Chondrocyte (in vitro differentiated cells): ENCODE measurements at regions not wholly inside any gene's neighbourhood (a gene's known extent, or its start where the extent isn't known, plus 50 kb on each side); places are given as distances from the start of the nearest gene placed in this dataset.

Source experiments
- DNase-seq: peaks from one replicate; pipeline ENCODE4 v3.0.0; 2021; ENCODE audit warnings: mixed read lengths, low spot score
- H3K27ac Mint-ChIP-seq: one replicate; pipeline ENCODE4 v1.8.0; 2021; ENCODE audit warnings: mild to moderate bottlenecking, moderate library complexity, mixed read lengths; ENCODE audit not compliant: unreplicated experiment
- H3K27me3 Mint-ChIP-seq: 2 replicates; pipeline ENCODE4 v1.8.0; 2021; ENCODE audit warnings: low read depth, mixed read lengths
- H3K36me3 Mint-ChIP-seq: 2 replicates; pipeline ENCODE4 v1.8.0; 2021; ENCODE audit warnings: low read depth, mixed read lengths
- H3K4me1 Mint-ChIP-seq: 2 replicates; pipeline ENCODE4 v1.8.0; 2021; ENCODE audit warnings: low read depth, mild to moderate bottlenecking, mixed read lengths
- H3K4me3 Mint-ChIP-seq: one replicate; pipeline ENCODE4 v1.8.0; 2021; ENCODE audit warnings: mild to moderate bottlenecking, moderate library complexity, mixed read lengths; ENCODE audit not compliant: unreplicated experiment
- H3K9me3 Mint-ChIP-seq: 2 replicates; pipeline ENCODE4 v1.8.0; 2021; ENCODE audit warnings: low read depth, mixed read lengths
- TF ChIP-seq, protein P1 (sequence below): fragments of 200-600 bp; sonication (generic); IDR thresholded peaks from 2 replicates; pipeline ENCODE4 v1.5.0; 2021; ENCODE audit warnings: antibody characterized with exemption, mild to moderate bottlenecking, moderate library complexity

DNA sequence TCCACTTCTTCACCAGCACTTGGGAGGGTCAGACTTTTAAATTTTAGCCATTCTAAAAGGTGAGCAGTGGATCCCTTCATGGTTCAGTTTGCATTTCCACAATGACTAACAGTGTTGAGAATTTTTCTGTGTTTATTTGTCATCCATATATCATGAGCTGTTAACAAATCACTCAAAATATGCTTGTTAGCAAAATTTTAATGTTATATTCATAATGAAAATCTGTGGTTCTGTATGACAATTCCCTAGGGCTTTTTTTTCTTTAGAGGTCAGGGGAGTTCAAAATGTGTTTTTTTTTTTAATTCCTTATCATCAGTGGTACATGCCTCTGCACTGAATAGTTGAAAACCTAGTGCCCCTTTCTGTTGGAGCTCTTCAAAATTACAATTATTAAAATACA is 682.2 kb upstream of the ADGRL2 start:
- peaks cover 7% of the 10 kb centered on the region for H3K4me1 Mint-ChIP-seq
- H3K27me3 Mint-ChIP-seq = no peaks in the 10 kb centered on the region

GRCh38 chr1:81115422-81115821 is 685.3 kb upstream of the ADGRL2 start:
- no peak overlapping the region for H3K4me3 Mint-ChIP-seq
- H3K4me1 Mint-ChIP-seq = peaks cover 26% of the 10 kb centered on the region
- H3K9me3 Mint-ChIP-seq = peaks cover 2% of the 10 kb centered on the region
- TF ChIP-seq, protein P1, sequence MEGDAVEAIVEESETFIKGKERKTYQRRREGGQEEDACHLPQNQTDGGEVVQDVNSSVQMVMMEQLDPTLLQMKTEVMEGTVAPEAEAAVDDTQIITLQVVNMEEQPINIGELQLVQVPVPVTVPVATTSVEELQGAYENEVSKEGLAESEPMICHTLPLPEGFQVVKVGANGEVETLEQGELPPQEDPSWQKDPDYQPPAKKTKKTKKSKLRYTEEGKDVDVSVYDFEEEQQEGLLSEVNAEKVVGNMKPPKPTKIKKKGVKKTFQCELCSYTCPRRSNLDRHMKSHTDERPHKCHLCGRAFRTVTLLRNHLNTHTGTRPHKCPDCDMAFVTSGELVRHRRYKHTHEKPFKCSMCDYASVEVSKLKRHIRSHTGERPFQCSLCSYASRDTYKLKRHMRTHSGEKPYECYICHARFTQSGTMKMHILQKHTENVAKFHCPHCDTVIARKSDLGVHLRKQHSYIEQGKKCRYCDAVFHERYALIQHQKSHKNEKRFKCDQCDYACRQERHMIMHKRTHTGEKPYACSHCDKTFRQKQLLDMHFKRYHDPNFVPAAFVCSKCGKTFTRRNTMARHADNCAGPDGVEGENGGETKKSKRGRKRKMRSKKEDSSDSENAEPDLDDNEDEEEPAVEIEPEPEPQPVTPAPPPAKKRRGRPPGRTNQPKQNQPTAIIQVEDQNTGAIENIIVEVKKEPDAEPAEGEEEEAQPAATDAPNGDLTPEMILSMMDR = no peak
- DNase-seq = no peak
- H3K27ac Mint-ChIP-seq = no peak overlapping the region
- no peaks in the 10 kb centered on the region for H3K36me3 Mint-ChIP-seq
- no peaks in the 10 kb centered on the region for H3K27me3 Mint-ChIP-seq

More for the DNA sequence above, 682.2 kb upstream of the ADGRL2 start:
- H3K36me3 Mint-ChIP-seq = no peaks in the 10 kb centered on the region
- no peak overlapping the region for H3K4me3 Mint-ChIP-seq
- DNase-seq = no peak
- peaks cover 2% of the 10 kb centered on the region for H3K9me3 Mint-ChIP-seq
- TF ChIP-seq, protein P1 = no peak
- no peak overlapping the region for H3K27ac Mint-ChIP-seq

- H3K36me3 Mint-ChIP-seq = no peaks in the 10 kb centered on the region
- TF ChIP-seq, protein P1 = no peak
- H3K4me3 Mint-ChIP-seq = no peak overlapping the region
- peaks cover 26% of the 10 kb centered on the region for H3K4me1 Mint-ChIP-seq
- DNase-seq = no peak
- H3K27ac Mint-ChIP-seq = no peak overlapping the region
- peaks cover 2% of the 10 kb centered on the region for H3K9me3 Mint-ChIP-seq
- H3K27me3 Mint-ChIP-seq = no peaks in the 10 kb centered on the region
Observed at GRCh38 chr1:81114191-81114590, 686.5 kb upstream of the ADGRL2 start.

- Mint-ChIP-seq H3K4me3 (no peak overlapping the region), H3K9me3 (peaks cover 2% of the 10 kb centered on the region), H3K27me3 (no peaks in the 10 kb centered on the region), H3K4me1 (peaks cover 26% of the 10 kb centered on the region), H3K27ac (no peak overlapping the region), H3K36me3 (no peaks in the 10 kb centered on the region)
- TF ChIP-seq, protein P1 = no peak
- DNase-seq = no peak
Observed at GRCh38 chr1:81113688-81114087, 687.0 kb upstream of the ADGRL2 start.

- H3K27me3 Mint-ChIP-seq = no peaks in the 10 kb centered on the region
- no peak for DNase-seq
- no peak overlapping the region for H3K27ac Mint-ChIP-seq
- peaks cover 26% of the 10 kb centered on the region for H3K4me1 Mint-ChIP-seq
- no peaks in the 10 kb centered on the region for H3K36me3 Mint-ChIP-seq
- no peak overlapping the region for H3K4me3 Mint-ChIP-seq
- TF ChIP-seq, protein P1 = no peak
- peaks cover 2% of the 10 kb centered on the region for H3K9me3 Mint-ChIP-seq
Observed at GRCh38 chr1:81111818-81112217, 688.9 kb upstream of the ADGRL2 start.
